Caco-2 (cell line): ENCODE measurements at regions not wholly inside any gene's neighbourhood (a gene's known extent, or its start where the extent isn't known, plus 50 kb on each side); places are given as distances from the start of the nearest gene placed in this dataset.

Experiments
- BruUV-seq: library from RNA; stranded (reverse); fragments of 400-500 nt; replicated peaks from 2 replicates; lab custom pipeline; 2021; lab: Mats Ljungman, UMichigan
- CTCF ChIA-PET: fragments of 300-600 bp; sonication (Branson Sonifier 250); formaldehyde crosslinking; loops from one replicate; lab custom pipeline; 2022; ENCODE audit warnings: antibody characterized with exemption; lab: Charles Lee
- POLR2A ChIA-PET: fragments of 300-600 bp; sonication (Branson Sonifier 250); formaldehyde crosslinking; loops from one replicate; lab custom pipeline; 2022; ENCODE audit warnings: antibody characterized with exemption; lab: Charles Lee
- DNase-seq, 2 experiments: peaks; one replicate each; pipeline versions ENCODE4 v3.0.0 to v3.0.0-alpha.2; 2020 to 2022
- H3K27me3 ChIP-seq: replicated peaks from 2 replicates; pipeline ENCODE4 v1.6.0; 2011; ENCODE audit warnings: low read length; ENCODE audit not compliant: control insufficient read depth, insufficient read depth
- H3K36me3 ChIP-seq: 2 replicates; pipeline ENCODE4 v1.5.1; 2011; ENCODE audit warnings: low read length; ENCODE audit not compliant: control insufficient read depth, insufficient read depth
- H3K4me1 ChIP-seq: fragments of 250-450 bp; sonication (Bioruptor Pico); 2 replicates; pipeline ENCODE4 v1.5.1; 2020; ENCODE audit warnings: mild to moderate bottlenecking
- H3K4me3 ChIP-seq: 2 replicates; pipeline ENCODE4 v1.5.1; 2011; ENCODE audit warnings: low read depth, mild to moderate bottlenecking, control low read depth, low read length
- H3K9me3 ChIP-seq: fragments of 250-450 bp; sonication (Bioruptor Pico); 2 replicates; pipeline ENCODE4 v1.5.1; 2020; ENCODE audit warnings: mild to moderate bottlenecking, moderate library complexity
- H3K27ac Mint-ChIP-seq: one replicate; pipeline ENCODE4 v1.8.0; 2022; ENCODE audit warnings: mixed read lengths; ENCODE audit not compliant: unreplicated experiment
- H3K27me3 Mint-ChIP-seq: one replicate; pipeline ENCODE4 v1.8.0; 2022; ENCODE audit warnings: mixed read lengths; ENCODE audit not compliant: insufficient read depth, unreplicated experiment
- H3K36me3 Mint-ChIP-seq: one replicate; pipeline ENCODE4 v1.8.0; 2022; ENCODE audit warnings: mild to moderate bottlenecking, mixed read lengths; ENCODE audit not compliant: insufficient read depth, unreplicated experiment
- H3K4me1 Mint-ChIP-seq: one replicate; pipeline ENCODE4 v1.8.0; 2022; ENCODE audit warnings: low read depth, mixed read lengths; ENCODE audit not compliant: unreplicated experiment
- H3K4me3 Mint-ChIP-seq: one replicate; pipeline ENCODE4 v1.8.0; 2022; ENCODE audit warnings: mild to moderate bottlenecking, moderate library complexity, mixed read lengths; ENCODE audit not compliant: unreplicated experiment
- H3K9me3 Mint-ChIP-seq: one replicate; pipeline ENCODE4 v1.8.0; 2022; ENCODE audit warnings: mixed read lengths; ENCODE audit not compliant: unreplicated experiment
- intact Hi-C: fragments of 100-400 bp; cut with micrococcal nuclease; formaldehyde crosslinking; loops from one replicate; pipeline ENCODE4 v1.10.0; 2022; ENCODE audit not compliant: unreplicated experiment
- TF ChIP-seq, protein P1 (sequence below), 2 experiments: fragments of 200-600 bp in 1 of 2; IDR thresholded peaks; 1 replicate in 1 of 2; 2 replicates in 1 of 2; pipeline versions ENCODE4 v1.5.1 to v1.8.0; 2011 to 2022; ENCODE audit warnings: antibody characterized with exemption in 1 of 2, control low read depth in 1 of 2, inconsistent platforms in 1 of 2, low read depth in 1 of 2, low read length in 1 of 2, mild to moderate bottlenecking in 1 of 2, moderate library complexity in 1 of 2; ENCODE audit not compliant: insufficient read depth in 1 of 2, severe bottlenecking in 1 of 2, unreplicated experiment in 1 of 2

DNA sequence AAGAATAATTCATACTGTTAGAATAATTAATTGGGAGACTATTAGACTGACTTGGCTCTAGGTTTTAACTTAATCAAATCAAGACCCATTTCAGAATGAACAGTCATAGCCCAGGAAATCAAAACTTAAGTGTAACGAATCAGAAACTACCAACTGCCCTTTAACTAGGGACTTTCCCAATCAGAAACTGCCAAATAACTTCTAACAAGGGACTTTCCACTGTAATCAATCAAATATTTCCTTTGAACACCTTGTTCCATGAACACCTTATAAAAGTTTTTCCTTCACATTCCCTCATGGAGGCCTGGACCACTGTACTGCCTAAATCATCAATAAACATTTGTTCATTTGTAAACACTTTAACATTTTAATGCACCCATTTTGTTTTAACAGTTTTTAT is 1054.7 kb upstream of the TMPRSS15 start:
- ChIA-PET CTCF (no interaction called here), POLR2A (no interaction called here)
- no peaks in the 10 kb centered on the region for H3K36me3 Mint-ChIP-seq
- H3K36me3 ChIP-seq = no peaks in the 10 kb centered on the region
- H3K9me3 Mint-ChIP-seq = no peaks in the 10 kb centered on the region
- H3K27me3 Mint-ChIP-seq = no peaks in the 10 kb centered on the region
- BruUV-seq = no TSS peak
- intact Hi-C loops = no loop called here
- H3K27me3 ChIP-seq = no peaks in the 10 kb centered on the region
- no peaks in the 10 kb centered on the region for H3K4me1 Mint-ChIP-seq
- no peak for DNase-seq
- no peaks in the 10 kb centered on the region for H3K9me3 ChIP-seq
- no peak overlapping the region for H3K27ac Mint-ChIP-seq
- H3K4me3 Mint-ChIP-seq = no peak overlapping the region
- TF ChIP-seq, protein P1, sequence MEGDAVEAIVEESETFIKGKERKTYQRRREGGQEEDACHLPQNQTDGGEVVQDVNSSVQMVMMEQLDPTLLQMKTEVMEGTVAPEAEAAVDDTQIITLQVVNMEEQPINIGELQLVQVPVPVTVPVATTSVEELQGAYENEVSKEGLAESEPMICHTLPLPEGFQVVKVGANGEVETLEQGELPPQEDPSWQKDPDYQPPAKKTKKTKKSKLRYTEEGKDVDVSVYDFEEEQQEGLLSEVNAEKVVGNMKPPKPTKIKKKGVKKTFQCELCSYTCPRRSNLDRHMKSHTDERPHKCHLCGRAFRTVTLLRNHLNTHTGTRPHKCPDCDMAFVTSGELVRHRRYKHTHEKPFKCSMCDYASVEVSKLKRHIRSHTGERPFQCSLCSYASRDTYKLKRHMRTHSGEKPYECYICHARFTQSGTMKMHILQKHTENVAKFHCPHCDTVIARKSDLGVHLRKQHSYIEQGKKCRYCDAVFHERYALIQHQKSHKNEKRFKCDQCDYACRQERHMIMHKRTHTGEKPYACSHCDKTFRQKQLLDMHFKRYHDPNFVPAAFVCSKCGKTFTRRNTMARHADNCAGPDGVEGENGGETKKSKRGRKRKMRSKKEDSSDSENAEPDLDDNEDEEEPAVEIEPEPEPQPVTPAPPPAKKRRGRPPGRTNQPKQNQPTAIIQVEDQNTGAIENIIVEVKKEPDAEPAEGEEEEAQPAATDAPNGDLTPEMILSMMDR (IDR thresholded peaks at IDR 0.05; ENCODE audit: insufficient read depth in 1 of 2, low read depth in 1 of 2, low read length in 1 of 2, severe bottlenecking in 1 of 2, unreplicated experiment in 1 of 2) = no peak
- H3K4me1 ChIP-seq = no peaks in the 10 kb centered on the region
- no peak overlapping the region for H3K4me3 ChIP-seq

DNA sequence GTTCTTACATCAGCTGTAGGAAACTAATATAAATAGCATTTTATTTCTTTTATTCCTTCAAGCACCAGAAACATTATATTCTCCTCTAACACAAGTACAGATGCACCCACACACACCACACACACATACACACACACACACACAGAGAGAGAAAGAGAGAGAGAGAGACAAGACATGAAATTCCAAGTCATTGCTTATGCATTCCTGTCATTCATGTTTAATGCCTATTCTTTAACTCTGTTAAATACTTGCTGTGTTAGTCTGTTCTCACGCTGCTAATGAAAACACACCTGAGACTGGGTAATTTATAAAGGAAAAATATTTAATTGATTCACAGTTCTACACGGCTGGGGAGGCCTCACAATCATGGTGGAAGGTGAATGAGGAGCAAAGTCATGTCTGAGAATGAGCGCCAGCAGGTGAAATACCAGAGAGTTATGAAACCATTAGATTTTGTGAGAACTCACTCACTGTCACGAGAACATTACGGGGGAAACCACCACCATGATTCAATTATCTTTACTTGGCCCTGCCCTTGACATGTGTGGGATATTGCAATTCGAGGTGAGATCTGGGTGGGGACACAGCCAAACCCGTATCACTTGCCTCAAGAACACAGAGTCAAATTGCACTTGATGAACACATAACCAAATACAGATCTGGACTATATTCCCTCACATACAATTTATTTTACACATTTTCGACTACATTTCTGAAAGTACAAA is 1058.1 kb upstream of the TMPRSS15 start:
- Histone ChIP-seq H3K9me3 (no peaks in the 10 kb centered on the region), H3K36me3 (no peaks in the 10 kb centered on the region), H3K4me1 (no peaks in the 10 kb centered on the region), H3K27me3 (no peaks in the 10 kb centered on the region), H3K4me3 (no peak overlapping the region)
- Mint-ChIP-seq H3K27ac (no peak overlapping the region), H3K9me3 (no peaks in the 10 kb centered on the region), H3K4me3 (no peak overlapping the region), H3K27me3 (no peaks in the 10 kb centered on the region), H3K36me3 (no peaks in the 10 kb centered on the region), H3K4me1 (no peaks in the 10 kb centered on the region)
- CTCF ChIA-PET = no interaction called here
- intact Hi-C loops = no loop called here
- TF ChIP-seq, protein P1 (IDR thresholded peaks at IDR 0.05; ENCODE audit: insufficient read depth in 1 of 2, low read depth in 1 of 2, low read length in 1 of 2, severe bottlenecking in 1 of 2, unreplicated experiment in 1 of 2) = no peak
- BruUV-seq = no TSS peak
- POLR2A ChIA-PET = no interaction called here
- no peak for DNase-seq

DNA sequence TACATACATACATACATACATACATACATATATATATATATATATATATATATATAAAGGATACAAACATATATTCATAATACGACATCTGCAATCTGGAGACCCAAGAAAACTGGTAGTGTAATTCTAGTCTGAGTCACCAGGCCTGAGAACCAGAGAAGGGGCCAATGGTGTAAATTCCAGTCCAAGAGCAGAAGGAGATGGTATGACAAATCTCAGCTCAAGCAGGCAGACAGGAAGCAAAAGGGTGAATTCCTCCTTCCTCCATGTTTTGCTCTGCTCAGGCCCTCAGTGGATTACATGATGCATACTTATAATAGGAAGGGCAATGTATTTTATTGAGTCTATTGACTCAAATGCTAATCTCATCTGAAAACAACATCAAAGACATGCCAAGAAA is 1060.4 kb upstream of the TMPRSS15 start:
- intact Hi-C loops = no loop called here
- H3K9me3 Mint-ChIP-seq = no peaks in the 10 kb centered on the region
- no peaks in the 10 kb centered on the region for H3K36me3 ChIP-seq
- ChIA-PET CTCF (no interaction called here), POLR2A (no interaction called here)
- no peaks in the 10 kb centered on the region for H3K27me3 ChIP-seq
- no peak overlapping the region for H3K27ac Mint-ChIP-seq
- TF ChIP-seq, protein P1 (IDR thresholded peaks at IDR 0.05; ENCODE audit: insufficient read depth in 1 of 2, low read depth in 1 of 2, low read length in 1 of 2, severe bottlenecking in 1 of 2, unreplicated experiment in 1 of 2) = no peak
- no TSS peak for BruUV-seq
- no peaks in the 10 kb centered on the region for H3K4me1 ChIP-seq
- no peaks in the 10 kb centered on the region for H3K36me3 Mint-ChIP-seq
- no peak for DNase-seq
- H3K4me3 Mint-ChIP-seq = no peak overlapping the region
- no peaks in the 10 kb centered on the region for H3K9me3 ChIP-seq
- no peak overlapping the region for H3K4me3 ChIP-seq
- H3K27me3 Mint-ChIP-seq = no peaks in the 10 kb centered on the region
- H3K4me1 Mint-ChIP-seq = no peaks in the 10 kb centered on the region
